Natural killer cell (primary cell): ENCODE measurements at regions not wholly inside any gene's neighbourhood (a gene's known extent, or its start where the extent isn't known, plus 50 kb on each side); places are given as distances from the start of the nearest gene placed in this dataset.

Source experiments
- ATAC-seq, 3 donors: fragments of 150-1000 bp in 2 of 3; fragments of 200-7000 bp in 1 of 3; cut with Tn5 transposase; 1 replicate in 1 of 3; 2 replicates in 2 of 3; pipeline ENCODE4 v1.10.0; 2021; ENCODE audit warnings: mild to moderate bottlenecking in 2 of 3, moderate library complexity in 2 of 3
- DNase-seq, 2 donors: peaks; one replicate each; pipeline versions ENCODE4 v3.0.0 to v3.0.0-alpha.2; 2013 to 2021; ENCODE audit warnings: mixed read lengths in 1 of 2
- H3K27ac ChIP-seq: one replicate; pipeline ENCODE4 v1.5.1; 2013; ENCODE audit warnings: mild to moderate bottlenecking, low read length
- H3K27me3 ChIP-seq: one replicate; pipeline ENCODE4 v1.6.1; 2013; ENCODE audit warnings: low read length; ENCODE audit not compliant: control insufficient read depth, insufficient read depth
- H3K36me3 ChIP-seq: one replicate; pipeline ENCODE4 v1.6.1; 2013; ENCODE audit warnings: low read length; ENCODE audit not compliant: control insufficient read depth, insufficient read depth
- H3K4me1 ChIP-seq: one replicate; pipeline ENCODE4 v1.6.1; 2013; ENCODE audit warnings: low read length; ENCODE audit not compliant: control insufficient read depth, insufficient read depth
- H3K4me3 ChIP-seq: one replicate; pipeline ENCODE4 v1.5.1; 2013; ENCODE audit warnings: low read length
- H3K9me3 ChIP-seq: one replicate; pipeline ENCODE4 v1.6.1; 2013; ENCODE audit warnings: low read length; ENCODE audit not compliant: control insufficient read depth, insufficient read depth
- H3K27ac Mint-ChIP-seq, 2 donors: one replicate each; pipeline ENCODE4 v1.8.0; 2022; ENCODE audit warnings: mild to moderate bottlenecking in 2 of 2, mixed read lengths in 2 of 2, moderate library complexity in 1 of 2
- H3K27me3 Mint-ChIP-seq, 2 donors: one replicate each; pipeline ENCODE4 v1.8.0; 2022; ENCODE audit warnings: low read depth in 2 of 2, mixed read lengths in 2 of 2
- H3K36me3 Mint-ChIP-seq: one replicate; pipeline ENCODE4 v1.8.0; 2022; ENCODE audit warnings: mixed read lengths
- H3K4me1 Mint-ChIP-seq, 2 donors: one replicate each; pipeline ENCODE4 v1.8.0; 2022; ENCODE audit warnings: mixed read lengths in 2 of 2
- H3K4me3 Mint-ChIP-seq: one replicate; pipeline ENCODE4 v1.8.0; 2022; ENCODE audit warnings: mild to moderate bottlenecking, moderate library complexity, mixed read lengths
- H3K9me3 Mint-ChIP-seq, 2 donors: one replicate each; pipeline ENCODE4 v1.8.0; 2022; ENCODE audit warnings: mixed read lengths in 2 of 2
- WGBS: methylation state at CpG from one replicate; pipeline ENCODE4 v1.1.7; 2013; ENCODE audit warnings: missing lambda C conversion rate; ENCODE audit not compliant: insufficient coverage; 5-methylcytosine and 5-hydroxymethylcytosine counted together
- intact Hi-C: fragments of 100-400 bp; cut with micrococcal nuclease; formaldehyde crosslinking; loops from one replicate; pipeline ENCODE4 v1.14.2; 2022
- TF ChIP-seq, protein P1 (sequence below): fragments of 200-600 bp; IDR thresholded peaks from one replicate; pipeline ENCODE4 v1.8.0; 2022; ENCODE audit warnings: antibody characterized with exemption

DNA sequence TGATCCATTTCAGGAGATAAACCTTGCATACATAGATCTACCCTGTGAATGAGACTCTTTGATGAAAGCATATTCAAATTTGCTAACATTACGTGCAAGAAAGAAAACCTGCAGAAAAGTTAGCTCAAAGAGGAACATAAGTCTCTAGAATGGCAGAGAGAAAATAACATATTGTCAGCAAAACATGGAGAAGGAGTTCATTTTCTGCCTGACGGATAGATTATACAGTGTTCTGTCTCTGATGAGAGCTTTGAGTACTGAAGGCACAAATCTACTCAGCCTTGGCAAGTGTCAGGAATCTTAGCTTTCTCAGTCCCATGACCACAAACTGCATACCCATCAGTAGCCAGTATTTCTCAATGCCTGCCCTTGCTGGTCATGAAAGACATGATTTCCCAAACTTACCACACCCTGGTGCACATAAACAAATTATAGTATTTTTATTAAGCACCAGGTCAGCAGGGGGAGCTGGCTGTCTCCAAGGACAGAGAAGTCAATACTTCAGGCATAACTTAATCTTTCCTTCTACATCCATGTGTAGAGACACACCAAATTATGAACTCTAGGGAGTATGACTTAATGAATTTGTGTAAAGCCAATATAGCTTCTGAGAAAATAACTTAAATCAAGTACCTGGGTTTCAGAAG, 401.2 kb upstream of the SOX11 start:
- H3K4me1 Mint-ChIP-seq = no peaks in the 10 kb centered on the region
- 43% methylated on average over 2 of the region's 2 CpGs for WGBS
- no peak overlapping the region for H3K4me3 Mint-ChIP-seq
- ATAC-seq = no peak
- no peaks in the 10 kb centered on the region for H3K36me3 Mint-ChIP-seq
- no peak overlapping the region for H3K27ac Mint-ChIP-seq
- Histone ChIP-seq H3K4me3 (no peak overlapping the region), H3K4me1 (no peaks in the 10 kb centered on the region), H3K27me3 (no peaks in the 10 kb centered on the region), H3K27ac (no peak overlapping the region), H3K36me3 (no peaks in the 10 kb centered on the region), H3K9me3 (peaks cover 2% of the 10 kb centered on the region)
- H3K27me3 Mint-ChIP-seq = no peaks in the 10 kb centered on the region
- intact Hi-C loops = no loop called here
- TF ChIP-seq, protein P1, sequence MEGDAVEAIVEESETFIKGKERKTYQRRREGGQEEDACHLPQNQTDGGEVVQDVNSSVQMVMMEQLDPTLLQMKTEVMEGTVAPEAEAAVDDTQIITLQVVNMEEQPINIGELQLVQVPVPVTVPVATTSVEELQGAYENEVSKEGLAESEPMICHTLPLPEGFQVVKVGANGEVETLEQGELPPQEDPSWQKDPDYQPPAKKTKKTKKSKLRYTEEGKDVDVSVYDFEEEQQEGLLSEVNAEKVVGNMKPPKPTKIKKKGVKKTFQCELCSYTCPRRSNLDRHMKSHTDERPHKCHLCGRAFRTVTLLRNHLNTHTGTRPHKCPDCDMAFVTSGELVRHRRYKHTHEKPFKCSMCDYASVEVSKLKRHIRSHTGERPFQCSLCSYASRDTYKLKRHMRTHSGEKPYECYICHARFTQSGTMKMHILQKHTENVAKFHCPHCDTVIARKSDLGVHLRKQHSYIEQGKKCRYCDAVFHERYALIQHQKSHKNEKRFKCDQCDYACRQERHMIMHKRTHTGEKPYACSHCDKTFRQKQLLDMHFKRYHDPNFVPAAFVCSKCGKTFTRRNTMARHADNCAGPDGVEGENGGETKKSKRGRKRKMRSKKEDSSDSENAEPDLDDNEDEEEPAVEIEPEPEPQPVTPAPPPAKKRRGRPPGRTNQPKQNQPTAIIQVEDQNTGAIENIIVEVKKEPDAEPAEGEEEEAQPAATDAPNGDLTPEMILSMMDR = no peak
- H3K9me3 Mint-ChIP-seq = peaks cover 5 to 8% of the 10 kb centered on the region in 2 donors
- DNase-seq = no peak

DNA sequence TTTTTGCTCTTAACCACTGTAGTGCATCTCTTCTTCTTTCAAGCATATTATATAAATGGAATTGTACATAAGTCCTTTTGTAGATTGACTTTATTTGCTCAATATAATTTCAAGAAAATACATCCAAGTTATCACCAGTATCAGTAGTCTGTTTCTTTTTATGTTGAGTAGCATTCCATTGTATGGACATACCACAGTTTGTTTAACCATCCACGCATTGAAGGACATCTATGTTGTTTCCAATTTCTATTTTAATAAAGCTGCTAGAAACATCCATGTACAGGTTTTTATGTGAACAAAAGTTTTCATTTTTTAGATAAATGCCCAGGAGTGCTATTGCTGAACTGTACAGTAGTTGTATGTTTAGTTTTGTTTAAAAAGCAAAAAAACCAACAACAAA, 387.5 kb upstream of the SOX11 start:
- no peak for DNase-seq
- Histone ChIP-seq H3K9me3 (no peaks in the 10 kb centered on the region), H3K27ac (no peak overlapping the region), H3K4me3 (no peak overlapping the region), H3K27me3 (no peaks in the 10 kb centered on the region), H3K36me3 (no peaks in the 10 kb centered on the region), H3K4me1 (no peaks in the 10 kb centered on the region)
- no peaks in the 10 kb centered on the region for H3K27me3 Mint-ChIP-seq
- H3K4me1 Mint-ChIP-seq = no peaks in the 10 kb centered on the region
- H3K27ac Mint-ChIP-seq = no peak overlapping the region
- no CpG with 5 or more reads among the region's 1 CpG for WGBS
- peaks cover 25 to 28% of the 10 kb centered on the region in 2 donors for H3K9me3 Mint-ChIP-seq
- intact Hi-C loops = no loop called here
- no peak overlapping the region for H3K4me3 Mint-ChIP-seq
- H3K36me3 Mint-ChIP-seq = no peaks in the 10 kb centered on the region
- ATAC-seq = no peak
- TF ChIP-seq, protein P1 = no peak

DNA sequence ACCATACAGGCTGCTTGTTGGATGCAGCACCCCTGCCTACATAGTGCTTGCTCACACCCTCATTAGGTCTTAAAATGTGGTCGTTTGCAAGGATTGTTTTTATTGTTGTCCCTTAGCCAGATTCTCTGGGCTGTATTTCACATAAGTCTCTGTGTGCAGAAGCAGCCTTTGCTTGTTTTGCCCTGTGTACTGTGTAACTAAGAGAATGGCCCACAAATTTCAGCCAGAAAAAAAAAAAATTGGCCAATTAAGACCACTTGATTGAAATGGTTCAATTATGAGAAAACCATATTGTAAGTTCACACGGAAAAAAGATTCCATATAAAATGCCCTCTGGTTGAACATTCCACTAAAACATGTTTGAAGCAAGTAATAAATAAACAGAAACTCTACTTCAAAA, 377.1 kb upstream of the SOX11 start:
- no peaks in the 10 kb centered on the region for H3K27me3 Mint-ChIP-seq
- Histone ChIP-seq H3K27me3 (no peaks in the 10 kb centered on the region), H3K4me1 (no peaks in the 10 kb centered on the region), H3K36me3 (no peaks in the 10 kb centered on the region), H3K9me3 (no peaks in the 10 kb centered on the region), H3K27ac (no peak overlapping the region), H3K4me3 (no peak overlapping the region)
- peaks cover 13 to 18% of the 10 kb centered on the region in 2 donors for H3K9me3 Mint-ChIP-seq
- no peak overlapping the region for H3K27ac Mint-ChIP-seq
- ATAC-seq (no peak), DNase-seq (no peak)
- 20% methylated on average over 1 of the region's 2 CpGs for WGBS
- H3K4me3 Mint-ChIP-seq = no peak overlapping the region
- H3K36me3 Mint-ChIP-seq = no peaks in the 10 kb centered on the region
- intact Hi-C loops = no loop called here
- no peaks in the 10 kb centered on the region for H3K4me1 Mint-ChIP-seq
- TF ChIP-seq, protein P1 = no peak

DNA sequence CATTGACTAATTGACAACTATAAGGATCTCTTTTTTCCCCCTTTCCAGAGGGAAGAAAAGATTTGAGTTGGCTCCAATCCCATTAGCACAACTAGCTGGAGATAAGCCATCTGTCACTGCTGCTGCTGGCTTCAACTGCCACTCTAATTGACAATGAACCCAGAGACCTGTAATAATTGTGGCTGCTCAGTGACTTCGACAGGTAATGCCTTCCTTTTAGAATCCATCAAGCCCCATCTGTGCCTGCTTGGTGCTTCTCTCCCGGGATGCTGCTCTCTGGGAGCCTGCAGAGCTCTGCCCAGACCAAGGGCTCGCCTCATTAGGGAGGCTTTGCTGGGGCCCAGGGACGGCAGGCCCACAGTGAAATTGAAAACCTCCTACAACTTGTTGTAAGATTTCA, 376.7 kb upstream of the SOX11 start:
- no peak overlapping the region for H3K27ac Mint-ChIP-seq
- H3K4me3 Mint-ChIP-seq = no peak overlapping the region
- 76% methylated on average over 4 of the region's 4 CpGs for WGBS
- Histone ChIP-seq H3K4me3 (no peak overlapping the region), H3K4me1 (no peaks in the 10 kb centered on the region), H3K27ac (no peak overlapping the region), H3K36me3 (no peaks in the 10 kb centered on the region), H3K9me3 (no peaks in the 10 kb centered on the region), H3K27me3 (no peaks in the 10 kb centered on the region)
- peaks cover 13 to 18% of the 10 kb centered on the region in 2 donors for H3K9me3 Mint-ChIP-seq
- intact Hi-C loops = no loop called here
- H3K4me1 Mint-ChIP-seq = no peaks in the 10 kb centered on the region
- no peaks in the 10 kb centered on the region for H3K27me3 Mint-ChIP-seq
- no peaks in the 10 kb centered on the region for H3K36me3 Mint-ChIP-seq
- TF ChIP-seq, protein P1 = no peak
- no peak for ATAC-seq
- DNase-seq = no peak
